ENCODE measurements at regions not wholly inside any gene's neighbourhood (a gene's known extent, or its start where the extent isn't known, plus 50 kb on each side); places are given as distances from the start of the nearest gene placed in this dataset.

GRCh38 chr2:217689053-217689452, 313.7 kb downstream of the TNS1 start:
- TF ChIP-seq CTCF (IDR thresholded peaks at IDR 0.05), result no peak
- TF ChIP-seq POLR2A (IDR thresholded peaks at IDR 0.05), result no peak

Data from uterus (tissue), 2 donors.